PC-9 (cell line): ENCODE measurements at regions not wholly inside any gene's neighbourhood (a gene's known extent, or its start where the extent isn't known, plus 50 kb on each side); places are given as distances from the start of the nearest gene placed in this dataset.

Experiments
- BruUV-seq: library from RNA; stranded (reverse); fragments of 400-500 nt; replicated peaks from 2 replicates; lab custom pipeline; 2021; lab: Mats Ljungman, UMichigan
- CTCF ChIA-PET: fragments of 300-600 bp; sonication (Branson Sonifier 250); formaldehyde crosslinking; loops from one replicate; lab custom pipeline; 2022; ENCODE audit warnings: antibody characterized with exemption; lab: Charles Lee
- POLR2A ChIA-PET: fragments of 300-600 bp; sonication (Branson Sonifier 250); formaldehyde crosslinking; loops from one replicate; lab custom pipeline; 2022; ENCODE audit warnings: antibody characterized with exemption; ENCODE audit not compliant: unreplicated experiment; lab: Charles Lee
- DNase-seq, 2 experiments: peaks; one replicate each; pipeline versions ENCODE4 v3.0.0 to v3.0.0-alpha.2; 2015 to 2022; ENCODE audit warnings: mixed read lengths in 1 of 2
- H2AFZ ChIP-seq: fragments of 200-600 bp; sonication (generic); 2 replicates; pipeline ENCODE4 v1.8.1; 2017; ENCODE audit warnings: antibody characterized with exemption
- H3F3A ChIP-seq: fragments of 200-600 bp; sonication (generic); 2 replicates; pipeline ENCODE4 v1.8.1; 2017; ENCODE audit warnings: antibody characterized with exemption, mild to moderate bottlenecking, low read depth; ENCODE audit not compliant: insufficient read depth
- H3K27ac ChIP-seq: fragments of 200-600 bp; sonication (generic); 2 replicates; pipeline ENCODE4 v1.6.1; 2016; ENCODE audit warnings: mixed run types
- H3K27me3 ChIP-seq: fragments of 200-600 bp; sonication (generic); 2 replicates; pipeline ENCODE4 v1.6.1; 2016; ENCODE audit warnings: low read depth, mixed run types; ENCODE audit not compliant: insufficient read depth
- H3K36me3 ChIP-seq: fragments of 200-600 bp; sonication (generic); 2 replicates; pipeline ENCODE4 v1.6.1; 2016; ENCODE audit warnings: low read depth, mixed run types
- H3K4me1 ChIP-seq: fragments of 200-600 bp; sonication (generic); replicated peaks from 2 replicates; pipeline ENCODE4 v1.6.1; 2016; ENCODE audit warnings: mixed run types; ENCODE audit not compliant: insufficient read depth
- H3K4me2 ChIP-seq: fragments of 200-600 bp; sonication (generic); 2 replicates; pipeline ENCODE4 v1.6.1; 2017; ENCODE audit warnings: mixed run types
- H3K4me3 ChIP-seq: fragments of 200-600 bp; sonication (generic); 2 replicates; pipeline ENCODE4 v1.6.1; 2016; ENCODE audit warnings: mixed run types
- H3K79me2 ChIP-seq: fragments of 200-600 bp; sonication (generic); 2 replicates; pipeline ENCODE4 v1.6.1; 2017; ENCODE audit warnings: low read depth, mixed run types
- H3K9me2 ChIP-seq: fragments of 200-600 bp; sonication (generic); 2 replicates; pipeline ENCODE4 v1.8.1; 2017; ENCODE audit warnings: mild to moderate bottlenecking; ENCODE audit not compliant: insufficient read depth
- H3K9me3 ChIP-seq: fragments of 200-600 bp; sonication (generic); 2 replicates; pipeline ENCODE4 v1.8.1; 2016; ENCODE audit warnings: low read depth; ENCODE audit not compliant: insufficient read depth
- H4K20me1 ChIP-seq: fragments of 200-600 bp; sonication (generic); 2 replicates; pipeline ENCODE4 v1.8.1; 2017; ENCODE audit not compliant: insufficient read depth
- EZH2 ChIP-seq: fragments of 200-600 bp; sonication (generic); IDR thresholded peaks from 2 replicates; pipeline ENCODE4 v1.8.0; 2017; ENCODE audit warnings: antibody characterized with exemption, low read depth
- intact Hi-C: fragments of 100-400 bp; cut with micrococcal nuclease; formaldehyde crosslinking; loops from one replicate; pipeline ENCODE4 v1.10.0; 2022; ENCODE audit not compliant: unreplicated experiment
- TF ChIP-seq, protein P1 (sequence below): fragments of 200-600 bp; sonication (generic); conservative IDR thresholded peaks from 2 replicates; pipeline ENCODE4 v1.6.1; 2017; ENCODE audit warnings: mixed run types, antibody characterized with exemption, mild to moderate bottlenecking, moderate library complexity

DNA sequence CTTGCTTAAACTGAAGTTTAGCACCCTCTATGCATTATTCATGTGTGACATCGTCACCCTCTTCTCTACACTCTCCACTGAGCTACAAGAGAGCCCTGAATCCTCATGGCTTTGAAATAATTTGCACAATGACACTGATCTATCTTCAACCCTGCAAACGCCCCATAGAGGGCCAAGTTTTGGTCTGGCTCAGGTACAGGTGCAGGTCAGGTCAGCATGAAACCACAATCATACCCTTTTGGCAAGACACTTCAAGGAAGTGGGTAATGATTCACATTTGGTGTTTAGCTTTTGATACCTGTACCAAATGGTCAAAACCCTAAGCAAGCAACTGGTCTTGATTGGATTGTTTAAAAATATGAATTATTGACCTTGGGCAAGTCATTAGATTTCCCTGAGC, 122.2 kb upstream of the CADM1 start:
- Histone ChIP-seq H3K79me2 (no peaks in the 10 kb centered on the region), H3K4me1 (no peaks in the 10 kb centered on the region), H3K36me3 (no peaks in the 10 kb centered on the region), H2AFZ (no peak overlapping the region), H3K4me2 (no peak overlapping the region), H3K27me3 (peaks cover 80% of the 10 kb centered on the region), H3K9me2 (no peaks in the 10 kb centered on the region), H3K9me3 (no peaks in the 10 kb centered on the region), H3K4me3 (no peak overlapping the region), H4K20me1 (no peaks in the 10 kb centered on the region), H3K27ac (no peak overlapping the region), H3F3A (no peaks in the 10 kb centered on the region)
- no TSS peak for BruUV-seq
- intact Hi-C loops: no loop called here
- POLR2A ChIA-PET: no interaction called here
- peak in 1 of 2 experiments; percentile 28 for DNase-seq
- TF ChIP-seq, protein P1, sequence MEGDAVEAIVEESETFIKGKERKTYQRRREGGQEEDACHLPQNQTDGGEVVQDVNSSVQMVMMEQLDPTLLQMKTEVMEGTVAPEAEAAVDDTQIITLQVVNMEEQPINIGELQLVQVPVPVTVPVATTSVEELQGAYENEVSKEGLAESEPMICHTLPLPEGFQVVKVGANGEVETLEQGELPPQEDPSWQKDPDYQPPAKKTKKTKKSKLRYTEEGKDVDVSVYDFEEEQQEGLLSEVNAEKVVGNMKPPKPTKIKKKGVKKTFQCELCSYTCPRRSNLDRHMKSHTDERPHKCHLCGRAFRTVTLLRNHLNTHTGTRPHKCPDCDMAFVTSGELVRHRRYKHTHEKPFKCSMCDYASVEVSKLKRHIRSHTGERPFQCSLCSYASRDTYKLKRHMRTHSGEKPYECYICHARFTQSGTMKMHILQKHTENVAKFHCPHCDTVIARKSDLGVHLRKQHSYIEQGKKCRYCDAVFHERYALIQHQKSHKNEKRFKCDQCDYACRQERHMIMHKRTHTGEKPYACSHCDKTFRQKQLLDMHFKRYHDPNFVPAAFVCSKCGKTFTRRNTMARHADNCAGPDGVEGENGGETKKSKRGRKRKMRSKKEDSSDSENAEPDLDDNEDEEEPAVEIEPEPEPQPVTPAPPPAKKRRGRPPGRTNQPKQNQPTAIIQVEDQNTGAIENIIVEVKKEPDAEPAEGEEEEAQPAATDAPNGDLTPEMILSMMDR: no peak
- TF ChIP-seq EZH2: no peak
- CTCF ChIA-PET: no interaction called here

DNA sequence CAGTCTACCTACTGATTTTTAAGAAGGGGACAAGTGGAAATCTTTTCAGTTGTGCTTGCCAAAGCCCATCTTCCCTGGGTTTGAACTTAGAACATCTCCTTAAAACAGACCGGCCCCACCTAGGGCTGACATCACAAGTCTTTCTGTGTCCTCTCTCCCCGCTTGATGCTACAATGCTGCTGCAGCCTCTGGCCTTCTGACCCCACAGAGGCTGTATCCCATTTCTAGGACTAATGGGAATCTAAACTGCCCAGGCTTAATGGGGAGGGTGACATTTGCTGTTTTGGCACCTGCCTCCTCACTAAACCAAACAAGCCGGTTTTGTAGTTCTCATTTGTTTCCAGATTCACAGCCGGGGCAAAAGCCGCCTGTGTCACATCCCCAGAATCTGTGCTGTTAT, 121.3 kb upstream of the CADM1 start:
- no peak overlapping the region for H3K4me3 ChIP-seq
- H3K36me3 ChIP-seq: no peaks in the 10 kb centered on the region
- H2AFZ ChIP-seq: no peak overlapping the region
- no peak for DNase-seq
- H3F3A ChIP-seq: no peaks in the 10 kb centered on the region
- no peak overlapping the region for H3K4me2 ChIP-seq
- no peaks in the 10 kb centered on the region for H3K9me2 ChIP-seq
- no peaks in the 10 kb centered on the region for H3K79me2 ChIP-seq
- H3K9me3 ChIP-seq: no peaks in the 10 kb centered on the region
- ChIA-PET POLR2A (no interaction called here), CTCF (no interaction called here)
- H3K27me3 ChIP-seq: peaks cover 83% of the 10 kb centered on the region
- TF ChIP-seq, protein P1: no peak
- no peak for TF ChIP-seq EZH2
- no peak overlapping the region for H3K27ac ChIP-seq
- H3K4me1 ChIP-seq: no peaks in the 10 kb centered on the region
- intact Hi-C loops: no loop called here
- BruUV-seq: no TSS peak
- H4K20me1 ChIP-seq: no peaks in the 10 kb centered on the region

DNA sequence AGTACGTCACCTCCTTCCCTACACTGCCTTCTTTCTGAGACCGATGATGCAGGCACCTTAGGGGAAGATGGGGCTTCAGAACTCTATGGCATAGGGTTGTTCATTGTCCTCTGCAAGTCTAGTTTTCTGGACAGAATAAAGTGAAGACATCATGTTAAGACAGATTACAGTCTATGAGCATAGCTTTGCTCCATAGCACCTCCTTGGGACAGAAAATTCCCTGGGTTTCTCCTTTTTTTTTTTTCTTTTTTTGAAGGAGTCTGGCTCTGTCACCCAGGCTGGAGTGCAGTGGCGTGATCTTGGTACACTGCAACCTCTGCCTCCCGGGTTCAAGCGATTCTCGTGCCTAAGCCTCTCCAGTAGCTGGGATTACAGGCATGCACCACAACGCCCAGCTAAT, 119.8 kb upstream of the CADM1 start:
- BruUV-seq: no TSS peak
- no peaks in the 10 kb centered on the region for H3K9me2 ChIP-seq
- CTCF ChIA-PET: no interaction called here

More for the DNA sequence above, 119.8 kb upstream of the CADM1 start:
- Histone ChIP-seq H3K4me1 (no peaks in the 10 kb centered on the region), H3K36me3 (no peaks in the 10 kb centered on the region), H3K79me2 (no peaks in the 10 kb centered on the region), H3K4me3 (no peak overlapping the region), H3K9me3 (no peaks in the 10 kb centered on the region), H3K27me3 (peaks cover 74% of the 10 kb centered on the region), H3K27ac (no peak overlapping the region), H3F3A (no peaks in the 10 kb centered on the region), H4K20me1 (no peaks in the 10 kb centered on the region), H2AFZ (no peak overlapping the region), H3K4me2 (no peak overlapping the region)
- intact Hi-C loops: no loop called here
- no peak for DNase-seq
- POLR2A ChIA-PET: no interaction called here
- TF ChIP-seq, protein P1: no peak
- TF ChIP-seq EZH2: no peak
